K562 (cell line): ENCODE measurements at regions not wholly inside any gene's neighbourhood (a gene's known extent, or its start where the extent isn't known, plus 50 kb on each side); places are given as distances from the start of the nearest gene placed in this dataset.

Source experiments
- ATF3 ChIP-seq, 2 experiments: fragments of 450-650 bp in 1 of 2; sonication (generic) in 1 of 2; formaldehyde crosslinking in 1 of 2; IDR thresholded peaks in 1 of 2; conservative IDR thresholded peaks in 1 of 2; 2 replicates each; pipeline versions ENCODE4 v1.6.1 to v1.8.1; 2016 to 2023; ENCODE audit warnings: mild to moderate bottlenecking in 2 of 2, moderate library complexity in 2 of 2, inconsistent platforms in 1 of 2, missing genetic modification reagents in 1 of 2
- CAMTA2 ChIP-seq: fragments of 250-450 bp; sonication (Bioruptor Pico); conservative IDR thresholded peaks from 2 replicates; pipeline ENCODE4 v1.5.1; 2022
- CBX2 ChIP-seq: fragments of 200-600 bp; sonication (generic); IDR thresholded peaks from one replicate; pipeline ENCODE4 v1.6.1; 2012; ENCODE audit warnings: mild to moderate bottlenecking, low read length, inconsistent platforms; ENCODE audit not compliant: insufficient read depth, poor library complexity, severe bottlenecking
- CHD1 ChIP-seq: fragments of 200-600 bp; sonication (generic); IDR thresholded peaks from one replicate; pipeline ENCODE4 v1.6.1; 2012; ENCODE audit warnings: mild to moderate bottlenecking, moderate library complexity, low read length, inconsistent platforms
- KAT8 ChIP-seq: fragments of 450-650 bp; IDR thresholded peaks from 2 replicates; pipeline ENCODE4 v1.6.1; 2016; ENCODE audit warnings: low read depth, mild to moderate bottlenecking
- NR3C1 ChIP-seq: sonication (generic); formaldehyde crosslinking; IDR thresholded peaks from 2 replicates; pipeline ENCODE4 v1.8.1; 2022; ENCODE audit warnings: missing genetic modification reagents
- SP1 ChIP-seq: sonication (generic); formaldehyde crosslinking; IDR thresholded peaks from 2 replicates; pipeline ENCODE4 v1.8.1; 2022; ENCODE audit warnings: mild to moderate bottlenecking, missing genetic modification reagents
- XRCC3 ChIP-seq: fragments of 450-650 bp; IDR thresholded peaks from 2 replicates; pipeline ENCODE4 v1.6.1; 2017; ENCODE audit warnings: mild to moderate bottlenecking, moderate library complexity
- ZNF584 ChIP-seq: fragments of 200-800 bp; sonication (Bioruptor generic); IDR thresholded peaks from 2 replicates; pipeline ENCODE4 v1.6.1; 2016; ENCODE audit warnings: low read depth, mild to moderate bottlenecking, missing genetic modification characterization, missing compliant biosample characterization
- ZNF655 ChIP-seq: fragments of 250-450 bp; sonication (Bioruptor Pico); IDR thresholded peaks from 2 replicates; pipeline ENCODE4 v1.5.0; 2021
- TF ChIP-seq, protein P1 (sequence below): fragments of 250-450 bp; sonication (Bioruptor Pico); IDR thresholded peaks from 2 replicates; pipeline ENCODE4 v1.5.0; 2022; ENCODE audit warnings: mild to moderate bottlenecking
- TF ChIP-seq, protein P2 (sequence below), 3 experiments: IDR thresholded peaks in 2 of 3; conservative IDR thresholded peaks in 1 of 3; 2 replicates each; pipeline ENCODE4 v1.5.1; 2011 to 2012; ENCODE audit warnings: low read length in 3 of 3, mild to moderate bottlenecking in 3 of 3, control low read depth in 2 of 3, improper control_type of control experiment in 1 of 3, inconsistent platforms in 1 of 3, low read depth in 1 of 3, mixed read lengths in 1 of 3, moderate library complexity in 1 of 3; ENCODE audit not compliant: insufficient read depth in 2 of 3
- TF ChIP-seq, protein P3 (sequence below): fragments of 450-650 bp; formaldehyde crosslinking; IDR thresholded peaks from 2 replicates; pipeline ENCODE4 v1.4.0; 2020; ENCODE audit warnings: mild to moderate bottlenecking, mixed read lengths

- TF ChIP-seq CHD1: no peak
- TF ChIP-seq XRCC3: no peak
- no peak for TF ChIP-seq ZNF655 (CRISPR knock-in tag)
- TF ChIP-seq ATF3 (IDR thresholded peaks at IDR 0.05): no peak
- no peak for TF ChIP-seq ATF3 (CRISPR knock-in tag; conservative IDR thresholded peaks at IDR 0.05)
- no peak for TF ChIP-seq CAMTA2 (CRISPR knock-in tag)
- TF ChIP-seq, protein P1, sequence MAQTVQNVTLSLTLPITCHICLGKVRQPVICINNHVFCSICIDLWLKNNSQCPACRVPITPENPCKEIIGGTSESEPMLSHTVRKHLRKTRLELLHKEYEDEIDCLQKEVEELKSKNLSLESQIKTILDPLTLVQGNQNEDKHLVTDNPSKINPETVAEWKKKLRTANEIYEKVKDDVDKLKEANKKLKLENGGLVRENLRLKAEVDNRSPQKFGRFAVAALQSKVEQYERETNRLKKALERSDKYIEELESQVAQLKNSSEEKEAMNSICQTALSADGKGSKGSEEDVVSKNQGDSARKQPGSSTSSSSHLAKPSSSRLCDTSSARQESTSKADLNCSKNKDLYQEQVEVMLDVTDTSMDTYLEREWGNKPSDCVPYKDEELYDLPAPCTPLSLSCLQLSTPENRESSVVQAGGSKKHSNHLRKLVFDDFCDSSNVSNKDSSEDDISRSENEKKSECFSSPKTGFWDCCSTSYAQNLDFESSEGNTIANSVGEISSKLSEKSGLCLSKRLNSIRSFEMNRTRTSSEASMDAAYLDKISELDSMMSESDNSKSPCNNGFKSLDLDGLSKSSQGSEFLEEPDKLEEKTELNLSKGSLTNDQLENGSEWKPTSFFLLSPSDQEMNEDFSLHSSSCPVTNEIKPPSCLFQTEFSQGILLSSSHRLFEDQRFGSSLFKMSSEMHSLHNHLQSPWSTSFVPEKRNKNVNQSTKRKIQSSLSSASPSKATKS (CRISPR knock-in tag): no peak
- no peak for TF ChIP-seq KAT8
- TF ChIP-seq CBX2: no peak
- TF ChIP-seq ZNF584 (CRISPR knock-in tag): no peak
- TF ChIP-seq, protein P2, sequence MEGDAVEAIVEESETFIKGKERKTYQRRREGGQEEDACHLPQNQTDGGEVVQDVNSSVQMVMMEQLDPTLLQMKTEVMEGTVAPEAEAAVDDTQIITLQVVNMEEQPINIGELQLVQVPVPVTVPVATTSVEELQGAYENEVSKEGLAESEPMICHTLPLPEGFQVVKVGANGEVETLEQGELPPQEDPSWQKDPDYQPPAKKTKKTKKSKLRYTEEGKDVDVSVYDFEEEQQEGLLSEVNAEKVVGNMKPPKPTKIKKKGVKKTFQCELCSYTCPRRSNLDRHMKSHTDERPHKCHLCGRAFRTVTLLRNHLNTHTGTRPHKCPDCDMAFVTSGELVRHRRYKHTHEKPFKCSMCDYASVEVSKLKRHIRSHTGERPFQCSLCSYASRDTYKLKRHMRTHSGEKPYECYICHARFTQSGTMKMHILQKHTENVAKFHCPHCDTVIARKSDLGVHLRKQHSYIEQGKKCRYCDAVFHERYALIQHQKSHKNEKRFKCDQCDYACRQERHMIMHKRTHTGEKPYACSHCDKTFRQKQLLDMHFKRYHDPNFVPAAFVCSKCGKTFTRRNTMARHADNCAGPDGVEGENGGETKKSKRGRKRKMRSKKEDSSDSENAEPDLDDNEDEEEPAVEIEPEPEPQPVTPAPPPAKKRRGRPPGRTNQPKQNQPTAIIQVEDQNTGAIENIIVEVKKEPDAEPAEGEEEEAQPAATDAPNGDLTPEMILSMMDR (IDR thresholded peaks at IDR 0.05 in 2 of 3, conservative IDR thresholded peaks at IDR 0.05 in 1 of 3; ENCODE audit: insufficient read depth in 2 of 3, low read depth in 1 of 3, low read length in 3 of 3): no peak
- no peak for TF ChIP-seq SP1 (CRISPR knock-in tag)
- no peak for TF ChIP-seq NR3C1 (CRISPR knock-in tag)
- TF ChIP-seq, protein P3, sequence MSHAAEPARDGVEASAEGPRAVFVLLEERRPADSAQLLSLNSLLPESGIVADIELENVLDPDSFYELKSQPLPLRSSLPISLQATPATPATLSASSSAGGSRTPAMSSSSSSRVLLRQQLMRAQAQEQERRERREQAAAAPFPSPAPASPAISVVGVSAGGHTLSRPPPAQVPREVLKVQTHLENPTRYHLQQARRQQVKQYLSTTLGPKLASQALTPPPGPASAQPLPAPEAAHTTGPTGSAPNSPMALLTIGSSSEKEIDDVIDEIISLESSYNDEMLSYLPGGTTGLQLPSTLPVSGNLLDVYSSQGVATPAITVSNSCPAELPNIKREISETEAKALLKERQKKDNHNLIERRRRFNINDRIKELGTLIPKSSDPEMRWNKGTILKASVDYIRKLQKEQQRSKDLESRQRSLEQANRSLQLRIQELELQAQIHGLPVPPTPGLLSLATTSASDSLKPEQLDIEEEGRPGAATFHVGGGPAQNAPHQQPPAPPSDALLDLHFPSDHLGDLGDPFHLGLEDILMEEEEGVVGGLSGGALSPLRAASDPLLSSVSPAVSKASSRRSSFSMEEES (CRISPR knock-in tag): no peak
Measured at GRCh38 chr9:108621991-108622855, 233.6 kb downstream of the ACTL7B start.
